DMS 273 (cell line): ENCODE measurements at regions not wholly inside any gene's neighbourhood (a gene's known extent, or its start where the extent isn't known, plus 50 kb on each side); places are given as distances from the start of the nearest gene placed in this dataset.

ENCODE experiments used
- DNase-seq: peaks from one replicate; lab custom pipeline; 2025; ENCODE audit not compliant: unreplicated experiment; lab: John Stamatoyannopoulos, UW

GRCh38 chr12:67929384-67929772 lies 59.9 kb upstream of the IFNG-AS1 start:
- DNase-seq, result no peak

- no peak for DNase-seq
These were observed 51.4 kb upstream of the IFNG-AS1 start for GRCh38 chr12:67937822-67938221.
